Esophagus squamous epithelium (tissue), 5 donors: ENCODE measurements at regions not wholly inside any gene's neighbourhood (a gene's known extent, or its start where the extent isn't known, plus 50 kb on each side); places are given as distances from the start of the nearest gene placed in this dataset.
A peak's percentile ranks its signal among the peaks of the same experiment; 100 is the strongest.

Experiments used
- DNase-seq: peaks from one replicate; lab custom pipeline; 2025; lab: John Stamatoyannopoulos, UW
- H3K27ac ChIP-seq, 4 donors: fragments of 200-600 bp; sonication (generic); one replicate each; pipeline ENCODE4 v1.5.1; 2016 to 2019; ENCODE audit warnings: mild to moderate bottlenecking in 1 of 4
- H3K27me3 ChIP-seq, 4 donors: fragments of 200-600 bp; sonication (generic); 1 replicate in 3 of 4; 2 replicates in 1 of 4; pipeline versions ENCODE4 v1.5.1 to v1.6.0; 2017 to 2021; ENCODE audit warnings: antibody characterized with exemption in 1 of 4
- H3K36me3 ChIP-seq, 3 donors: fragments of 200-600 bp; sonication (generic); one replicate each; pipeline ENCODE4 v1.5.1; 2016 to 2019
- H3K4me1 ChIP-seq, 3 donors: fragments of 200-600 bp; sonication (generic); one replicate each; pipeline ENCODE4 v1.5.1; 2017 to 2019
- H3K4me3 ChIP-seq, 4 donors: fragments of 200-600 bp; sonication (generic); 1 replicate in 3 of 4; 2 replicates in 1 of 4; pipeline ENCODE4 v1.5.1; 2016 to 2019; ENCODE audit warnings: mild to moderate bottlenecking in 2 of 4, moderate library complexity in 1 of 4
- H3K9me3 ChIP-seq, 3 donors: fragments of 200-600 bp; sonication (generic); one replicate each; pipeline ENCODE4 v1.5.1; 2016 to 2019
- CTCF ChIP-seq, 6 experiments: fragments of 450-650 bp in 4 of 6; fragments of 200-600 bp in 2 of 6; sonication (generic) in 2 of 6; IDR thresholded peaks; one replicate each; pipeline ENCODE4 v1.5.1; 2016 to 2019; ENCODE audit warnings: antibody characterized with exemption in 6 of 6, mild to moderate bottlenecking in 4 of 6, moderate library complexity in 4 of 6
- POLR2A ChIP-seq, 4 donors: fragments of 450-650 bp; IDR thresholded peaks; one replicate each; pipeline ENCODE4 v1.6.1; 2017; ENCODE audit warnings: antibody characterized with exemption in 4 of 4, mild to moderate bottlenecking in 4 of 4, moderate library complexity in 3 of 4
- WGBS, 2 donors: methylation state at CpG; one replicate each; pipeline ENCODE4 v1.1.5; 2018; 5-methylcytosine and 5-hydroxymethylcytosine counted together
- intact Hi-C: fragments of 100-400 bp; cut with DNase I; formaldehyde crosslinking; loops from one replicate; pipeline ENCODE4 v1.15.0; 2022
- donor health status: DM: yes; HTN: yes; CAD: no.

- no peaks in the 10 kb centered on the region for H3K9me3 ChIP-seq
- peaks cover 0 to 7% (median 0%) of the 10 kb centered on the region in 3 donors for H3K4me1 ChIP-seq
- peaks cover 0 to 23% (median 0%) of the 10 kb centered on the region in 4 donors for H3K27me3 ChIP-seq
- no peak for DNase-seq
- no peak overlapping the region for H3K4me3 ChIP-seq
- H3K36me3 ChIP-seq = no peaks in the 10 kb centered on the region
- TF ChIP-seq CTCF (IDR thresholded peaks at IDR 0.05) = no peak
- no peak for TF ChIP-seq POLR2A (IDR thresholded peaks at IDR 0.05)
- H3K27ac ChIP-seq = peak overlapping the region in 1 of 4 donors; percentile 28
- 66 to 100% methylated on average over 2 to 5 of the region's 17 CpGs for WGBS, 2 donors
- intact Hi-C loops = no loop called here
These were observed 160.7 kb upstream of the HDAC4 start for GRCh38 chr2:239561446-239562001.

GRCh38 chr2:239559417-239560261 is 158.8 kb upstream of the HDAC4 start:
- Histone ChIP-seq H3K9me3 (no peaks in the 10 kb centered on the region), H3K36me3 (no peaks in the 10 kb centered on the region), H3K4me1 (peaks cover 0 to 7% (median 0%) of the 10 kb centered on the region in 3 donors), H3K27me3 (peaks cover 0 to 11% (median 0%) of the 10 kb centered on the region in 4 donors), H3K4me3 (no peak overlapping the region), H3K27ac (no peak overlapping the region)
- intact Hi-C loops = no loop called here
- 85 to 93% methylated on average over 12 to 17 of the region's 28 CpGs for WGBS, 2 donors
- DNase-seq = no peak
- TF ChIP-seq POLR2A (IDR thresholded peaks at IDR 0.05) (no peak), CTCF (IDR thresholded peaks at IDR 0.05) (no peak)

GRCh38 chr2:239558661-239559060 is 157.8 kb upstream of the HDAC4 start:
- H3K27me3 ChIP-seq = peaks cover 0 to 4% (median 0%) of the 10 kb centered on the region in 4 donors
- H3K4me1 ChIP-seq = peaks cover 0 to 7% (median 0%) of the 10 kb centered on the region in 3 donors
- H3K9me3 ChIP-seq = no peaks in the 10 kb centered on the region
- intact Hi-C loops = no loop called here
- no peak overlapping the region for H3K27ac ChIP-seq
- 82 to 87% methylated on average over 12 of the region's 12 CpGs for WGBS, 2 donors
- H3K4me3 ChIP-seq = no peak overlapping the region
- no peak for DNase-seq
- no peaks in the 10 kb centered on the region for H3K36me3 ChIP-seq
- TF ChIP-seq CTCF (IDR thresholded peaks at IDR 0.05) (no peak), POLR2A (IDR thresholded peaks at IDR 0.05) (no peak)

GRCh38 chr2:239557516-239557915 is 156.7 kb upstream of the HDAC4 start:
- peaks cover 0 to 7% (median 0%) of the 10 kb centered on the region in 3 donors for H3K4me1 ChIP-seq
- no peak overlapping the region for H3K27ac ChIP-seq
- H3K9me3 ChIP-seq = no peaks in the 10 kb centered on the region
- intact Hi-C loops = no loop called here
- TF ChIP-seq POLR2A (IDR thresholded peaks at IDR 0.05) = no peak
- TF ChIP-seq CTCF (IDR thresholded peaks at IDR 0.05) = no peak
- H3K36me3 ChIP-seq = no peaks in the 10 kb centered on the region
- DNase-seq = no peak
- WGBS, 2 donors = 71 to 81% methylated on average over 5 of the region's 5 CpGs
- peaks cover 0 to 4% (median 0%) of the 10 kb centered on the region in 4 donors for H3K27me3 ChIP-seq
- no peak overlapping the region for H3K4me3 ChIP-seq

GRCh38 chr2:239555571-239555905 is 154.7 kb upstream of the HDAC4 start:
- H3K27ac ChIP-seq = no peak overlapping the region
- H3K4me1 ChIP-seq = no peaks in the 10 kb centered on the region
- H3K4me3 ChIP-seq = no peak overlapping the region
- DNase-seq = no peak
- intact Hi-C loops = no loop called here
- 53 to 58% methylated on average over 6 of the region's 6 CpGs for WGBS, 2 donors
- TF ChIP-seq CTCF (IDR thresholded peaks at IDR 0.05) (no peak), POLR2A (IDR thresholded peaks at IDR 0.05) (no peak)
- H3K36me3 ChIP-seq = no peaks in the 10 kb centered on the region
- H3K27me3 ChIP-seq = peaks cover 0 to 4% (median 0%) of the 10 kb centered on the region in 4 donors
- H3K9me3 ChIP-seq = no peaks in the 10 kb centered on the region
